Fibroblast of skin of scalp (primary cell): ENCODE measurements at regions not wholly inside any gene's neighbourhood (a gene's known extent, or its start where the extent isn't known, plus 50 kb on each side); places are given as distances from the start of the nearest gene placed in this dataset.
A peak's percentile ranks its signal among the peaks of the same experiment; 100 is the strongest.

Source experiments
- DNase-seq: peaks from one replicate; pipeline ENCODE4 v3.0.0-alpha.2; 2013

DNA sequence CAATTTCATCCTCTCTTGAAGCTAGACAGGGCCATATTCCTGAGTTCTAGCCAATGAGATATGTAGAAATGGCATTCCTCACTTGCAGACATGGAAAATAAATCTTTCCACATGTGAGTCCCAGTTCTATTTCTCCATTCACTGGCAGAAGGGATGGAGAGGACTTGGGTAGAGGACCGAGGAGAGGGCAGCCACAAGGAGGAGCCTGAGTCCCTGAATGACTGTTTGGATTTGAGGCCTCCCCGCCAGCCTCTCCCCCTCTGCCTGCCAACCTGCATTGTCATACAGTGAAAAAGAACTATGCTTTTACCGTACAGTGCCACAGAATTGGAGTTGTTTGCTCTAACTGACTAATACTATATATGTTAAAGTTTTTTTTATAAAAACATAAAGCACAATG is 583.0 kb upstream of the WWC1 start:
- peak; percentile 46 for DNase-seq

DNA sequence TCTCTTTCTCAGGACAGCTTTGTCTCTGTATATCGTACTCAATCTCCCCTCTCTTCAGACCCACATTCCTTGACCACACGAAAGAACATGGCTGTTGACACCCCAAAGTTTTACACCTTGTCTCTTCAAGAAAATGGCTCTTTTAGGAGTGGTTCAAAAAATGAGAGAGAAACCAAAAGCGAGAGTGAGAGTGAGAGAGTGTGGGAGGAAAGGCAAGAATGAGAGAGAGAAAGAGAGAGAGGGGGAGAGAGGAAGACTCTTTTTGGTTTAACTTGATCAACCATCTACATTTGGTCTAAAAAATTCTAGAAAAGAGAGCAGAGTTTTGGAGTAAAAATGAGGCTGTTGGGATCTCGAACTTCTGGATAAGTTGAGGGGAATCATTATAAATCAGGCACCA is 581.8 kb upstream of the WWC1 start:
- no peak for DNase-seq

DNA sequence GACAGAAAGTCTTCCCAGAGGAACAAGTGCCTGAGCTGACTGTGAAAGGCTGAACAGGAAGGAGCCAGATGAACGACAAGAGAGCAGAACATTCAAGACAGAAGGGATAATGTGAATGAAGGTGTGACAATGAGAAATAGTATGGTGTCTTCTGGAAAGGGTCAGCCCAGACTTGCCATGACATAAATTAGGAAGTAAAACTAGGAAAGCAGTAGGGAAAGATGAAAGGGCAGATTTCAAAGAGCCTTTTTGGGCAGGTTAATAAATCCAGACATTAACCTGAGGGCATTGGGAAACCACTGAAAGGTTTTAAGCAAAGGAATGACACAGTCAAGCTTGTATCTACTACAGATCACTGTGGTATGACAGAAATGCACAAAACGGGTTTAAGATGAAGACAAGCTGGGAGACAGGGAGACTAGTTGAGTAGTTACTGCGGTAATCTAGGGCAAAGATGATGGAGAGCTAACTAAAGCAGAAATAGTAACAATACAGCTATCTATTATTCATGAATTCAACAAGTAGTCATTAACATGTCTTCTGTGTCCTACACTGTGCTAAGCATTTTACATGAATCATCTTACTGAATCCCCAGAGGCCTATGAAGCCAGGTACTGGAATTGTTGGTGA is 580.9 kb upstream of the WWC1 start:
- peak; percentile 45 for DNase-seq

DNA sequence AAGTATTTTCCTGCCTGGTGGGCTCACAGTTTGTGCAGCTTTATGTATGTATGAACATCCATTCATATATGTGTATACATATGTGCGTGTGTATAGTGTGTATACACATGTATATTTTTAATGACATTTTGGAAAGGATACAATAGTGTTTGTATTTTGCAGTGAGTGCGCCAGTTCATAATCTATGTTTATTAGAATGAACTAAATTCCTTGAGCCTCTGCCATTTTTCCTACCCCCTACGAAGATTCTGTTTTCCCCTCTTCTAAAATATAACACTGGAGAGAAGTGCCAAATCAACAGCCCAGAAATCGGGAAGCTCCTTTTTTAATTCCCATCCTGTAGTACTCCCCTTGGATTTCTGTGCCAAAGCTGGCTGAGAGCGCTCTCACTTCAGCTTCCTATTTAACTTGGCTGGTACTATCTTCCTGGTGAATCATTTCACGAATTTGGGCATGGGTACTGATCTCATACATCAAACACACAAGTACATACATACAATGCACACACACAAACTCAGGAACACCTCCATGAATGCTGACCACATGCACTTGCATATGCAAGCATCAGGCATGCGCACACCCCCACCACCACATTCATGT is 578.4 kb upstream of the WWC1 start:
- no peak for DNase-seq

DNA sequence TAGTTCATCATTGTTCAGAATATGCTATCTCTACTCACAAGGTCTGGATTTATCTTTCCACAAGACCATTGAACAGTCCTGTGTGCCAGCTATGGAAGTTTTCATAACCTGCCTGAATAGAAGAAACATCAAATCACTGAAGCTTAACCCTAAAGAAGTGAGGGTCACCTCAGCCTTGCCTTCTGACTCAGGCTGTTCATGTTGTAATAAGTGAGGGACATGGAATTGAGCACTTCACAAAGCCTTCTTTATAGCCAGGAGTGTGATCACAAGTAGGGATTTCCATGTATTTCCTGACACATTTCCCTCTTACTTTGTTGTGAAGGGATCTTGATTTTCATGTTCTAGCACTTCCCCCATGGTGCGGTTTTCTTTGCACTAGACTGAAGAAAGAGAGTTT is 577.5 kb upstream of the WWC1 start:
- no peak for DNase-seq

DNA sequence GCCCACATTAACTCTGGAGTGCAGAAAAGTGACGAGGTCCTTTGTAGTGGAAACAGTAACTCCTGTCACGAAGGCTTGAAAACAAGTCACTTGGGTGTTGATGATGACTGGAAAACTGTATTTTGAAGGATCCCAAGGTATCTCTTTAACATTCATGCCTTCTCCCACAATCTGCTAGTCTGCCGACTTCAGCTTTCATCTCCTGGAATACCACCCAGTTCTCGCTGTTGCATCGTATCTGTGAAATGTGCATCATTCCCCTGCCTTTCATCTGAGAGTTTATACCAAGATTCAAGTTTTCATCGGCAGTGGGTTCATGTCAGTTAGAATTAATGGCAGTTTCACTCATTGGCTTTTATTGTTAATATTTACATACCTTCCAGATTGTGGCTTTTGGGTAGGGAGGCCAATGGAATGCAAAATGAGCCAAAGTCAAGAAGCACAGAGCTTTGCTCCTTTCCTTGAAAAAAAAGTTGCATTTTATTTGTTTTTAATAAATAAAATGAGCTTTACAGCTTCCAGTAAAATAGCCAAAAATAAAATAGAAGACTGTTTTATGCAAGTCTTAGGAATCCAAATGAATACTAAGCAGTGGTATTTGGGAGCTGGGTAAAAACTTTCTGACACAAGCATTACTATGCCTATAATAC is 575.2 kb upstream of the WWC1 start:
- DNase-seq, result peak; percentile 93

DNA sequence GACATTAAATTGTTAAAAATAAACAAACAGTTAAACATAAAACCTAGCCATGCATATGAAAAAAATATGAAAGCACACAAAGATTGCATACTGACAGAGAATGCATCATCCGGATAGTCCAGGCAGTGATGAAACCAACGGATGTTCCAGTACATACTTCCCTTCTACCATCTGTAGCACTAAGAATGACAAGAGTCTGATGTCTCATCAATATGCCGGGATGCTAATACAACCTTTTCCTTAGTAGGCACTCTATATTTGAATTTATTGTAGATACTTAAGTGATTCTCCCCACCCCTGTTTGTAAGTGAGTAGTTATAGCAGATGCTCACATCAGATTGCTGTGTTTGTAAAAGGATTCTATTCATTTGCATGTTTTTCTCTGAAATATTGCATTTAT is 571.2 kb upstream of the WWC1 start:
- peak; percentile 57 for DNase-seq

DNA sequence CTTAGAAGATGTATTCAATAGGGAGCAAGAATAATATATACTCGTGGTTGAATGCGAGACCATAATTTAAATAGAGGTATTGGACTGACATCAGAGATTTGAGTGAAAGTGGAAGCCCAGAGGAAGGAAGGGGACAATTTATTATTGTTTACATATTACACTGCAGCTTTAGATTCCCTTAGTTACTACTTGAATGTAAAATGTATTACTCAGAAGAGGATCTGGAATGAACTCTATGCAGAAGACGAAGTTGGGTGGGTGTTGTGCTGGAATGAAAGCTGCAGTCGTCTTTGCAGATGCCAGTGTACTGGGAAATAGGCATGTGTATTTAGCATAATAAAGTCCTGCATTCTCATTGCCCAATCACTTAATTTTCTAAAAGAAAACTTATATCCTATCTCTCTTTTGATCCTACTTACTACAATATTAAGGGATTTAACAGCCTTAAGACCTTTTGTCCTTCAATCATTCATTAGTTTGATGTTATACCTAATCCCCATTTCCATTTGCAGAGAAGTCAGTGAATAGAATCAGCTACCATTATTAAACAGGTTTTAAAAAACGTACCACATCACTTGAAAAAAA is 570.7 kb upstream of the WWC1 start:
- peak; percentile 78 for DNase-seq

DNA sequence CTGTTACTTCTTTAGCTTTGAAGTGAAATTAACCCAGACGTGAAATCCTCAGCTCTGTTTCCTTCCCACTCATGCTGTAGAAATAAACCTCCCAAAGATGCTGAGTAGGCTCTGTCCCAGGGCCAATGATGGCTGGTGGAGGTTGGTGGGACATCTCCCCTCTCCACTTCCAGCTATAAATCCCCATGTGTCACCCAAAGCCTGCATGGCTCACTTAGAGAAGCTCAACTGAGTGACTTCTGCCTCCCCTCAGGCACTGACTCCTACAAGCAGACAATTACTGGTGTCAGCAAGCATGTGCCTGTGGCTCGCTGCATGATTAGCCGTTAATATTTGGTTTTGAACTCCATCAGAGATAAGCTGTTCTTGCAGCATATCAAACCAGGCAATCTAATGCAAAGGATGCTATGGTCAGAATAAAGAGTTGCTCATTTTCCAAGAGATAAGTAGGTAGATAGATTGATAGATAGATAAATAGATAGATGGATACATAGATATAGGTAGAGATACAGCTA is 569.5 kb upstream of the WWC1 start:
- DNase-seq, result no peak

DNA sequence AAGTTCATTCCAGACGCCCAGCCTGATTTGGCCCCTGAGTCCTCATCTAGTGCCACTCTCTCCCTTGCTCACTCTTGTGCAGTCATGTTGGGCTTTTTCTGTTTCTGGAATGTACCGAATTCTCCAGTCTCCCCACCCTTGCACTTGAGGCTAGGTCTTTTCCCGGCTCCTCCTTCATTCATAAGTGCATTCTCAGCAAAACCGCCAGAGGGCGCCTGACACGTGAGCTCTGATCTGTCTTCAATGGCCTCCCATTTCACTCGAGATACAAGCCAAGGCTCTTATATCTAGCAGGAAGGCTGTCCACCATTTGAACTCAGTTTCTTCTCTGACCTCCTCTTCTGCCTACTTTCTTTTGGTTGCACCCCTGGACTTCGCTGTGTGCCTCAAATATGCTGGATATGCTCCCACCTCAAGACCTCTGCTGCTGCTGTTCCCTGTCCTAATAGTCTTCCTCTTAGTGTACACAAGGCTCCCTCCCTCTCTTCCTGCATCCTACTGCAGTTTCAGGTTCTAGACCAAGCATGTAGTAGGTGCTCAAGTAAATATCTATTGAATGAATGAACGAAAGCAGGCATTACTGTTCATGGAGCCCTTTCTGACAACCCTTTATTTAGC is 568.1 kb upstream of the WWC1 start:
- DNase-seq, result peak; percentile 89

DNA sequence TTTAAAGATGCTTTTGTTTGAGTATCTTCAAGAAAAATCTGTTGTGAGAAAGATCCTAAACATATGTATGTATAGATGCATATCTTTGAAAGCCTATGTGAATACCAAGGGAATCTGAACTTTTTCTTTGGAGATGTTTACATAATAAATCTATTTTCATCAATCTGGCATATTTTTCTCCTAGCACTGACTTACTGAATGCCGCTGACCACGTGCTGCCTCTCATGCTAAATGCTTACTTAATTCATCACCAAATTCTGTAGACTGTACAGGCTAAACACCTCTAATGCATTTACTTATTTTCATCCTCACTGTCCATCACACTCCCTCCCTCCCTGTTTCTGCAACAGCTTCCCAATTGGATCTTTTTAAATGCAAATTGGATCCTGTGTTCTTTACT is 566.2 kb upstream of the WWC1 start:
- peak; percentile 77 for DNase-seq

DNA sequence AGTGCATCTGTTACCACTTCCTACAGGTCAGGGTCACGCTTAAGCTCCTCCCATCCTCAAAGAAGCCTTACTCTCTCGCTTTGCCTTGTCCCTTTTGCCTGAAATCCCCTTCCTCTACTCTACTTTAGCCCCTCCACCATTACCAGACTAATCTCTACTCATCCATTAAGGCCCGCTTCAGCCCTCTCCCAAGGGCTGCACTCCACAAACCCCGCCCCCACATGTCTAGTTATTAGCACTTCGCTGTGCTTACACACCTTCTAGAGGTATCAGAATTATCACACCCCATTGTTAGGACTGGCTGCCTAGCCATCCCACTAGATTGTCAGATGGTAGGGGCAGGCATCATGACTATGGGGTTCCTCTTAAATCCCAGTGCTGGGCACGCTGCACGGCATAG is 565.7 kb upstream of the WWC1 start:
- no peak for DNase-seq

DNA sequence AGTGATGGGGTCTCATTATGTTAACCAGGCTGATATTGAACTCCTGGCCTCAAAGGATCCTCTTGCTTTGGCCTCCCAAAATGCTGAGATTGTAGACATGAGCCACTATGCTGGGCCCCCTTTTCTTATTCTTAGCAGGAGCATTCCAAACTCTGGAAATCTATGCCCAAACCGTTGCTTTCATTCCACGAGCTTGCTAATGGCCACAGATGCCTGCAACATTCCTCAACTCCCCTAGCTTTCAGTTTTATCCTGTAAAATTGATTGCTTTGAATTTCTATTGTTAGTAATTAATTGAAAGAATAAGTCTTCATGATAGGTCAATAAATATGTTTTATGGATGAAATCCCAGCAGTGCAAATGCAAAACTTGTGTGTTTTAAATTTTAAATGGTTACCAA is 564.8 kb upstream of the WWC1 start:
- DNase-seq, result peak; percentile 46

DNA sequence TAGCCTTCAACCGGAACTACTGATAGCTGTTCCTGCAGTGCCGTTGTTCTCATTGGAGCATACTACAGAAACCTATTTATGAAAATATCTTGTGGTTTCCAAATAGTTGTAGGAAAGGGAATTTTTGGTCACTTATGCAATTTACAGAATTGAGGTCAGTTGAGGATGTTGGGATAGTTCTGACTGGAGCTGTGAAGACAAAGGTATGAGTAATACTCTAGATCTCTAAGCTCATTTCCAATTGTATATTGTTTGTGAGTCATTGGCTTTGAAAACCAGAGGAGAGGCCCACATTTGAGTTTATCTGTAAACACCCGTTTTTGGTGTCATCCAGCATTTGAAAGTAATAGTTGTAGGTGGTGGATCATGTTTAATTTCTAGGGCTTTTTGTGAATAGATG is 561.3 kb upstream of the WWC1 start:
- peak; percentile 96 for DNase-seq

DNA sequence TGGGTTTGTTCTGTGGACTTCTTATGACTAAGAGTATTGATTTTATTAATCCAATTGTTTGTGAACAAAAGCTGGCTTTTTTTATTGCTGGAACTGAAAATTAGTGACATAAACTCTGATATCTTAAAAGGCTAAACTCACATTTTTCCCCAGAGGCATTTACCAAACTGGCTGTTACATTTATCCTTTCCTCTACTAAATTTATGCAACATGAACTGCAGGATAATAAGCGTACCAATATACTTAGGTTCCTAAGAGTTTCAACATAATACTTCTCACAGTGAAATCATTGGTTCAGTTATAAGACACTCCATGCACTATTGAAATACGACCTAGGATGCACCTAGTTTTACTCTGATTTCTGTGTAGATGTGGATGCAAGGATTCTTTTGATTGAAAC is 560.8 kb upstream of the WWC1 start:
- no peak for DNase-seq

DNA sequence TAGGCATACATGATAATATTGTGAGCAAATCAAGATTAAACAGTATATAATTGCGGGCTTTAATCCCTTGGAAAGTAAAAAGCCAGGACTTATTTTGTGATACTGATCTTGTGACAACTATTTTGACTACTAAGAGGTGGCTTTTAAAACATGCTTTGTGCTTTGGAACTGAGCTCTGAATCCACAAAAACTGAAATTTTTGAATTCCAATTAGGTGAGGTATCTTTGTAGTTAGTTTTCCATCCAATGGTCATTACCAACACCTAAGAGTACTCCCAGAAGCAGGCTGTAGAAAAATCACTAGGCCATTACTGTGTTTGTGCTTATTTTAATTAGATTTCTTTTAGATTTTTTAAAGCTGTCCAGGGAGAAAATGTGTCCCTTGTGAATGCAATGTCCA is 559.5 kb upstream of the WWC1 start:
- DNase-seq, result no peak

DNA sequence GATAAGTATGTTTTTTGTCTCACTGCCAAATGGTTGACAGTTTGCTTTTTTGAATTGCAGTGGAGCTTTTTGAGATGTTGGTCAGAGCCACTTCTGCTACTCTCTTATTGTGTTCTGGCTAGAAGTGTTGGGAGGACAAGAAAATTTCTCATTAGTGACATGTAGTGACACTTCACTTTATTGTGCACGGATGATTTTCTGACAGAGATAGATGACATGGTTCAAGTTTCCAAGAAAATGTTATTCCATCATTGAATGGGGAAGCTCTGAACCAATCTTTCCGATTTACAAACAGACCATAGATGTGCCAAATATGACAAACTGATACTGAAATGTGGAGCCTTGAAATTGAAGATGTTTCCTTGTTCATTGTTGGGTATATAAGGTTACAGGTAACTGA is 558.9 kb upstream of the WWC1 start:
- DNase-seq, result no peak

DNA sequence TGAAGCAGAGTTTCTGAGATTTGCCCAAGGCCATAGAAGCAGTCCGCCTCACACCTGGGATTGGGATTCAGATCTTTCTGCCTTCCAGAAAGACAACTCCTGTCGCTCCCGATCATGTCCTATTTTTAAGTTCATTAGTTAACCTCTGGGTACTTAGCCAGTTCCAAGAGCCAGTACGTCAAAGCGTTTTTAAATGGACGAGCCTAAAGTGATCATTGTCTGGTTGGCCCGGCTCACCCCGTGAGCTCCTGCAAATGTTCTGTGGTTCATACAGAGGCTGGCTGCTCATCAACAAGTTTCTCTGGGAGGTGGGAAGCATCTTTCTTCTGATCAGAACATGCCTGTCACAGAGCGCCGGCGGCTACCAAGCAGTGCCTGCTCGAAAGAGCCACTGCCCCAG is 554.5 kb upstream of the WWC1 start:
- no peak for DNase-seq

DNA sequence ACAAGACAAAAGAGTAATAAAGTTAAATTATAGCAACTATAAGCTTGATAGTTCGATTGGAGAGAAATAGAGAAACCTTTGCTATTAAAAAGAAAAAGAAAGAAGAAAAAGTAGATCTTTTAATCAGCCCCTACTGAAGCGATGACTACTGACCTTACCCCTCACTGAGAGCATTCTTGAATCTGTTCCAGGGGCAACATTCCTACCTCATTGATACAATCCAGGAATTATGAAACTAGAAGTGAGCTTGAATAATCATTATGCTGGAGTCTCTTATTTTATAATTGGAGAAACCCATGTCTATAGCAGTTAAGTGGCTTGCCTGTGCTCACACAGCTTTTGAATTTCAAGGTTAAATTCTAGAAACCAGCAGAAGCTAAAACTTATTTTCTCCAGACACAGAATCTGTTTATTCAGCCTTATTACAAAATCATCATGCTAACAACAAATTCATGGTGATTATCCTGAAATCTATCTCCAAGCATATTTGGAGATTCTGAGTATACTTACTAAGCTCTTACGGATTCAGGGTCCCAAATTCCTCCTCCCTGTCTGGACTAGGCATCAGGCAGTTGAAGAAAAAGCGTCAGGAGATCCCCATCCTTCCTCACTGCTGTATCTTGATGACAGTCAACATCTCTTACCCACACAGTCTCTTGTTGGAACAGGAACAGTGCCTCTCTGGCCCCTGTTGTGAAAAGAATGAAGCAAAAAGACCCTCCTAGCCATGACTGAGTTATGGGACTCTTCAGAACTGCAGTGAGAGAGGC is 547.6 kb upstream of the WWC1 start:
- peak; percentile 95 for DNase-seq

DNA sequence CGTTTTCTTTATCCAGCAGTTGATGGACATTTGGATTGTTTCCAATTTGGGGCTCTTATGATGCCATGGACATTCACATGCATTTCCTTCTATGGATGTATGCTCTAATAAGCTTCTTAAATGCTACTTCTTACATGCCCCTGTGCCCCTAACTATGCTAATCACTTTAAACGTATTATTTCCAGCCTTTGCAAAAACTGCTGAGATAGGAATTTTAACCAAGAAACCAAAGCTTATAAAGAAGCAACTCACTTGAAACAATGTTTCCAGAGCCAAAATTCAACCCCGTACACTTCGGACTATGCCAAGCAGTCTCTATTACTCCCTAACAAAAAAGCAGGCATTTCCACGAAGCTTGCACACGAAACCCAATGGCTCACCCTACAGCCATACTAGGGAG is 545.6 kb upstream of the WWC1 start:
- DNase-seq, result no peak

DNA sequence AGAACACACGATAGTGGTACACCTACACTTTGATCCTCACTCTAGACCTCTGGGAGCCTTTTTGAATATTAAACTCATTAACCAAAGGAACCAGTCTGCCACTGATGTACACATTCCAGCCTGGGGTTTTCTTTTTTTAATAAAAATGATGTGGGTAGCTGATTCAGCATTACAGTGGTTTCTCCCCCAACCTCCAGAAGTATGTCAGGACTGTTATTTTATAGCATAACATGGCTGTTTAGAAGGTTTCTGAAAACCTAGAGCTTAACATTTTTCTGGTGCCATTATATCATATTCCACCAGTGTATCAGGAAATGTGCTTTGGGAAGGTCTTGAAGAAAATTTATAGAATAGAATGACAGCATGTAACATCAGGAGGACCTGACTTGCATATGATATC is 540.9 kb upstream of the WWC1 start:
- peak; percentile 78 for DNase-seq

DNA sequence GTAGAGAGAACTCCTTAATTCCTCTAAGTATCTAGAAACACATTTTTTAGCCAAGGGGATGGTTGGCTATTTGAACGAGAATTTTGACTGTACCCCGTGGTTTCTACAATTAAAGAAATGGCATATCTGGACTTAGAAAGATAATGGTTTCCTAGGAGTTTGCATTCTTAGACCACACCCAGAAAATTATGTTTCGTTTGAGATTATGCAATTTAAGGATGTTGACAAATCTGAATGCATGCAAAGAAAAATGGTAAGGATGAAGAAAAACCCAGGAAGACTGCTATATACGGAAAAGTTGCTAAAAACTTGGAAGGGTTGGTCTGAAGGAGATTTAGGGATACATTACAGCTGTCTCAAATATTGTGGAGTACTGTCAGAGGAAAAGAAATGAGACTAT is 538.5 kb upstream of the WWC1 start:
- DNase-seq, result no peak
